HCT116 (cell line): ENCODE measurements at regions not wholly inside any gene's neighbourhood (a gene's known extent, or its start where the extent isn't known, plus 50 kb on each side); places are given as distances from the start of the nearest gene placed in this dataset.

Experiments used
- ATAC-seq: fragments of 200-7000 bp; cut with Tn5 transposase; 2 replicates; pipeline ENCODE4 v1.9.1; 2020; ENCODE audit warnings: mild to moderate bottlenecking, moderate library complexity
- BruUV-seq: library from RNA; stranded (reverse); fragments of 400-500 nt; replicated peaks from 2 replicates; lab custom pipeline; 2021; lab: Mats Ljungman, UMichigan
- CTCF ChIA-PET: fragments of 300-600 bp; sonication (Branson Sonifier 250); formaldehyde crosslinking; loops from one replicate; lab custom pipeline; 2021; ENCODE audit warnings: antibody characterized with exemption; lab: Charles Lee
- POLR2A ChIA-PET: fragments of 300-600, 350-600 bp; sonication (Branson Sonifier 250); formaldehyde crosslinking; loops from one replicate; lab custom pipeline; 2021; ENCODE audit warnings: antibody characterized with exemption; lab: Charles Lee
- RAD21 ChIA-PET, 2 experiments: fragments of 300-600 bp; sonication (Branson Sonifier 250); formaldehyde crosslinking; loops; one replicate each; lab custom pipeline; 2023; ENCODE audit warnings: low total read pairs in 2 of 2; ENCODE audit not compliant: uncharacterized antibody in 2 of 2, unreplicated experiment in 2 of 2, low non-redundant PET in 1 of 2; lab: Charles Lee
- DNase-seq: peaks from one replicate; pipeline ENCODE4 v3.0.0-alpha.2; 2010; ENCODE audit warnings: low read depth, low spot score
- H2AFZ ChIP-seq: fragments of 200-600 bp; shearing (Covaris generic), sonication (generic); 2 replicates; pipeline ENCODE4 v1.6.1; 2017; ENCODE audit warnings: low read depth, mixed run types, mixed read lengths, antibody characterized with exemption, low read length; ENCODE audit not compliant: poor library complexity, severe bottlenecking
- H3K27ac ChIP-seq: 2 replicates; pipeline ENCODE4 v1.5.1; 2012; ENCODE audit warnings: low read depth, low read length
- H3K27me3 ChIP-seq: fragments of 200-600 bp; sonication (generic); 2 replicates; pipeline ENCODE4 v1.6.1; 2016; ENCODE audit warnings: mixed run types, low read length, mixed read lengths; ENCODE audit not compliant: insufficient read depth
- H3K36me3 ChIP-seq, 2 experiments: fragments of 200-500 bp in 1 of 2; fragments of 200-600 bp in 1 of 2; sonication (Bioruptor generic) in 1 of 2; sonication (generic) in 1 of 2; 2 replicates each; pipeline versions ENCODE4 v1.5.1 to v1.6.1; 2014 to 2016; ENCODE audit warnings: low read length in 2 of 2, inconsistent platforms in 1 of 2, mixed read lengths in 1 of 2, mixed run types in 1 of 2; ENCODE audit not compliant: insufficient read depth in 2 of 2, control insufficient read depth in 1 of 2
- H3K4me1 ChIP-seq, 2 experiments: fragments of 200-600 bp in 1 of 2; sonication (generic) in 1 of 2; 2 replicates each; pipeline versions ENCODE4 v1.5.1 to v1.6.1; 2012 to 2017; ENCODE audit warnings: low read length in 2 of 2, inconsistent platforms in 1 of 2, mild to moderate bottlenecking in 1 of 2, mixed read lengths in 1 of 2, mixed run types in 1 of 2, moderate library complexity in 1 of 2; ENCODE audit not compliant: insufficient read depth in 2 of 2, control insufficient read depth in 1 of 2
- H3K4me2 ChIP-seq: fragments of 200-600 bp; sonication (generic); 2 replicates; pipeline ENCODE4 v1.6.1; 2017; ENCODE audit warnings: mixed run types, low read length, mixed read lengths
- H3K4me3 ChIP-seq, 2 experiments: fragments of 200-600 bp in 1 of 2; sonication (generic) in 1 of 2; replicated peaks in 1 of 2; 2 replicates each; pipeline ENCODE4 v1.5.1; 2011 to 2016; ENCODE audit warnings: low read length in 2 of 2, control low read depth in 1 of 2, low read depth in 1 of 2, mild to moderate bottlenecking in 1 of 2, mixed read lengths in 1 of 2, mixed run types in 1 of 2
- H3K79me2 ChIP-seq: fragments of 200-600 bp; sonication (generic); 2 replicates; pipeline ENCODE4 v1.6.1; 2017; ENCODE audit warnings: mild to moderate bottlenecking, mixed run types, low read length, moderate library complexity, mixed read lengths; ENCODE audit not compliant: insufficient read depth
- H3K9ac ChIP-seq: fragments of 200-600 bp; sonication (generic); 2 replicates; pipeline ENCODE4 v1.6.1; 2016; ENCODE audit warnings: low read length, mixed read lengths
- H3K9me2 ChIP-seq: fragments of 200-600 bp; sonication (generic), shearing (Covaris generic); 2 replicates; pipeline ENCODE4 v1.6.1; 2017; ENCODE audit warnings: mixed run types, mild to moderate bottlenecking, moderate library complexity; ENCODE audit not compliant: insufficient read depth
- H3K9me3 ChIP-seq, 2 experiments: fragments of 200-500 bp in 1 of 2; fragments of 200-600 bp in 1 of 2; sonication (Bioruptor generic) in 1 of 2; sonication (generic) in 1 of 2; 2 replicates each; pipeline ENCODE4 v1.6.1; 2014 to 2017; ENCODE audit warnings: low read length in 2 of 2, mixed read lengths in 2 of 2, inconsistent platforms in 1 of 2, low read depth in 1 of 2, mild to moderate bottlenecking in 1 of 2, mixed run types in 1 of 2, moderate library complexity in 1 of 2; ENCODE audit not compliant: control insufficient read depth in 1 of 2, insufficient read depth in 1 of 2
- H4K20me1 ChIP-seq: fragments of 200-600 bp; sonication (generic), shearing (Covaris generic); 2 replicates; pipeline ENCODE4 v1.6.1; 2017; ENCODE audit warnings: mixed run types, mild to moderate bottlenecking, moderate library complexity; ENCODE audit not compliant: insufficient read depth
- ATF3 ChIP-seq: IDR thresholded peaks from 2 replicates; pipeline ENCODE4 v1.6.1; 2012
- CBX3 ChIP-seq: IDR thresholded peaks from 2 replicates; pipeline ENCODE4 v1.6.1; 2012; ENCODE audit warnings: low read depth
- CTCF ChIP-seq, 3 experiments: fragments of 200-600 bp in 1 of 3; sonication (generic) in 1 of 3; IDR thresholded peaks in 2 of 3; conservative IDR thresholded peaks in 1 of 3; 2 replicates each; pipeline ENCODE4 v1.5.1; 2012 to 2017; ENCODE audit warnings: low read depth in 2 of 3, low read length in 2 of 3, antibody characterized with exemption in 1 of 3, borderline replicate concordance in 1 of 3, control low read depth in 1 of 3, mild to moderate bottlenecking in 1 of 3, mixed read lengths in 1 of 3, mixed run types in 1 of 3, moderate library complexity in 1 of 3; ENCODE audit not compliant: insufficient read depth in 1 of 3
- FOSL1 ChIP-seq: IDR thresholded peaks from 2 replicates; pipeline ENCODE4 v1.6.1; 2012; ENCODE audit warnings: low read depth
- JUND ChIP-seq: IDR thresholded peaks from 2 replicates; pipeline ENCODE4 v1.6.1; 2012
- MAX ChIP-seq: IDR thresholded peaks from 2 replicates; pipeline ENCODE4 v1.6.1; 2012
- POLR2A ChIP-seq: IDR thresholded peaks from 2 replicates; pipeline ENCODE4 v1.7.0; 2011; ENCODE audit warnings: borderline replicate concordance; ENCODE audit not compliant: insufficient read depth, insufficient read length; ENCODE audit errors: extremely low read depth
- RAD21 ChIP-seq: IDR thresholded peaks from 2 replicates; pipeline ENCODE4 v1.6.1; 2012; ENCODE audit warnings: low read depth, mild to moderate bottlenecking
- SIN3A ChIP-seq: IDR thresholded peaks from 2 replicates; pipeline ENCODE4 v1.6.1; 2012; ENCODE audit warnings: low read depth
- SRF ChIP-seq: IDR thresholded peaks from 2 replicates; pipeline ENCODE4 v1.6.1; 2012; ENCODE audit warnings: low read depth
- TCF7L2 ChIP-seq: IDR thresholded peaks from 2 replicates; pipeline ENCODE4 v1.7.0; 2011; ENCODE audit warnings: borderline replicate concordance, inconsistent platforms; ENCODE audit not compliant: insufficient read depth, insufficient read length; ENCODE audit errors: extremely low read depth
- YY1 ChIP-seq: IDR thresholded peaks from 2 replicates; pipeline ENCODE4 v1.6.1; 2011; ENCODE audit warnings: low read length, low read depth, moderate library complexity, mild to moderate bottlenecking; ENCODE audit not compliant: insufficient replicate concordance; ENCODE audit errors: extremely low read depth
- ZBTB33 ChIP-seq: IDR thresholded peaks from 2 replicates; pipeline ENCODE4 v1.6.1; 2011; ENCODE audit warnings: mild to moderate bottlenecking, low read length, moderate library complexity; ENCODE audit not compliant: insufficient replicate concordance; ENCODE audit errors: extremely low read depth
- ZFX ChIP-seq: fragments of 450-650 bp; IDR thresholded peaks from 2 replicates; pipeline ENCODE4 v1.6.1; 2017
- intact Hi-C: fragments of 100-400 bp; cut with micrococcal nuclease; formaldehyde crosslinking; loops from 2 replicates; pipeline ENCODE4 v1.10.0; 2022

- H2AFZ ChIP-seq, result no peak overlapping the region
- no peaks in the 10 kb centered on the region for H3K79me2 ChIP-seq
- DNase-seq (no peak), ATAC-seq (no peak)
- H3K9ac ChIP-seq, result no peak overlapping the region
- H3K4me2 ChIP-seq, result no peak overlapping the region
- no peak overlapping the region for H3K27ac ChIP-seq
- intact Hi-C loops, result no loop called here
- no peaks in the 10 kb centered on the region for H3K27me3 ChIP-seq
- H3K9me3 ChIP-seq, result no peaks in the 10 kb centered on the region
- TF ChIP-seq ATF3 (no peak), MAX (no peak), ZBTB33 (no peak), SIN3A (no peak), RAD21 (no peak), CBX3 (no peak), JUND (no peak), ZFX (no peak), CTCF (IDR thresholded peaks at IDR 0.05 in 2 of 3, conservative IDR thresholded peaks at IDR 0.05 in 1 of 3; ENCODE audit: borderline replicate concordance in 1 of 3, insufficient read depth in 1 of 3, low read depth in 2 of 3, low read length in 2 of 3) (no peak), SRF (no peak), FOSL1 (no peak), TCF7L2 (no peak), POLR2A (no peak), YY1 (no peak)
- H3K4me1 ChIP-seq, result no peaks in the 10 kb centered on the region
- H3K4me3 ChIP-seq, result no peak overlapping the region
- H3K36me3 ChIP-seq, result no peaks in the 10 kb centered on the region
- ChIA-PET CTCF (no interaction called here), RAD21 (interaction anchor here in 1 of 2 experiments (0.7 kb wide), 1 partner anchor 25 kb away, joined by 5 read pairs; no protein-coding TSS in a partner anchor), POLR2A (no interaction called here)
- H4K20me1 ChIP-seq, result no peaks in the 10 kb centered on the region
- H3K9me2 ChIP-seq, result no peaks in the 10 kb centered on the region
- BruUV-seq, result no TSS peak
Observed at GRCh38 chr5:44574678-44575077, 185.5 kb upstream of the FGF10 start.
